Karpas-422 (cell line): ENCODE measurements at regions not wholly inside any gene's neighbourhood (a gene's known extent, or its start where the extent isn't known, plus 50 kb on each side); places are given as distances from the start of the nearest gene placed in this dataset.

Experiments
- DNase-seq: peaks from one replicate; pipeline ENCODE4 v3.0.0-alpha.2; 2015
- H2AFZ ChIP-seq: fragments of 200-600 bp; sonication (generic); 2 replicates; pipeline ENCODE4 v1.6.1; 2014; ENCODE audit warnings: antibody characterized with exemption, low read length, mixed read lengths
- H3K27ac ChIP-seq: fragments of 200-600 bp; sonication (generic); 2 replicates; pipeline ENCODE4 v1.5.1; 2014; ENCODE audit warnings: mild to moderate bottlenecking, low read length, moderate library complexity
- H3K27me3 ChIP-seq: fragments of 200-600 bp; sonication (generic); 2 replicates; pipeline ENCODE4 v1.6.1; 2014; ENCODE audit warnings: low read length, mixed read lengths
- H3K36me3 ChIP-seq: fragments of 200-600 bp; sonication (generic); 2 replicates; pipeline ENCODE4 v1.6.1; 2014; ENCODE audit warnings: low read length, mixed read lengths; ENCODE audit not compliant: insufficient read depth
- H3K4me1 ChIP-seq: fragments of 200-600 bp; sonication (generic); 2 replicates; pipeline ENCODE4 v1.6.1; 2014; ENCODE audit warnings: mild to moderate bottlenecking, low read length, mixed read lengths
- H3K4me2 ChIP-seq: fragments of 200-600 bp; sonication (generic); 2 replicates; pipeline ENCODE4 v1.6.1; 2014; ENCODE audit warnings: low read length, low read depth, mild to moderate bottlenecking; ENCODE audit not compliant: poor library complexity, severe bottlenecking
- H3K4me3 ChIP-seq: fragments of 200-600 bp; sonication (generic); 2 replicates; pipeline ENCODE4 v1.5.1; 2014; ENCODE audit warnings: mild to moderate bottlenecking, antibody characterized with exemption, low read length, mixed read lengths
- H3K79me2 ChIP-seq: fragments of 200-600 bp; sonication (generic); 2 replicates; pipeline ENCODE4 v1.6.1; 2014; ENCODE audit warnings: mild to moderate bottlenecking, low read length, mixed read lengths
- H3K9ac ChIP-seq: fragments of 200-600 bp; sonication (generic); 2 replicates; pipeline ENCODE4 v1.6.0; 2014; ENCODE audit warnings: low read length
- H3K9me2 ChIP-seq: fragments of 200-600 bp; sonication (generic), shearing (Covaris generic); replicated peaks from 2 replicates; pipeline ENCODE4 v1.6.0; 2014; ENCODE audit warnings: mild to moderate bottlenecking, low read length, moderate library complexity; ENCODE audit not compliant: insufficient read depth
- H3K9me3 ChIP-seq: fragments of 300-700, 200-600 bp; sonication (generic); 2 replicates; pipeline ENCODE4 v1.6.1; 2014; ENCODE audit warnings: low read length, mixed read lengths
- H4K20me1 ChIP-seq: fragments of 200-600 bp; sonication (generic); 2 replicates; pipeline ENCODE4 v1.6.1; 2014; ENCODE audit warnings: mild to moderate bottlenecking, antibody characterized with exemption, low read length, low read depth; ENCODE audit not compliant: insufficient read depth

GRCh38 chr3:82353306-82354171, 592.1 kb upstream of the GBE1 start:
- no peaks in the 10 kb centered on the region for H4K20me1 ChIP-seq
- H3K27ac ChIP-seq, result no peak overlapping the region
- no peaks in the 10 kb centered on the region for H3K27me3 ChIP-seq
- no peak overlapping the region for H2AFZ ChIP-seq
- 0 out of 2 replicates have a peak, but pooled peaks cover 2% of the 10 kb centered on the region for H3K9me3 ChIP-seq
- no peaks in the 10 kb centered on the region for H3K9me2 ChIP-seq
- H3K9ac ChIP-seq, result no peak overlapping the region
- no peaks in the 10 kb centered on the region for H3K36me3 ChIP-seq
- no peak for DNase-seq
- H3K4me1 ChIP-seq, result no peaks in the 10 kb centered on the region
- no peak overlapping the region for H3K4me3 ChIP-seq
- H3K4me2 ChIP-seq, result no peak overlapping the region
- H3K79me2 ChIP-seq, result no peaks in the 10 kb centered on the region

- H3K79me2 ChIP-seq, result no peaks in the 10 kb centered on the region
- H4K20me1 ChIP-seq, result no peaks in the 10 kb centered on the region
- H3K27me3 ChIP-seq, result no peaks in the 10 kb centered on the region
- H3K9me2 ChIP-seq, result no peaks in the 10 kb centered on the region
- no peak overlapping the region for H3K9ac ChIP-seq
- no peak for DNase-seq
- H3K36me3 ChIP-seq, result no peaks in the 10 kb centered on the region
- H3K27ac ChIP-seq, result no peak overlapping the region
- no peak overlapping the region for H3K4me2 ChIP-seq
- H3K9me3 ChIP-seq, result peaks cover 14% of the 10 kb centered on the region
- H2AFZ ChIP-seq, result no peak overlapping the region
- no peak overlapping the region for H3K4me3 ChIP-seq
- no peaks in the 10 kb centered on the region for H3K4me1 ChIP-seq
Measured at GRCh38 chr3:82347585-82347984, 586.1 kb upstream of the GBE1 start.

- Histone ChIP-seq H3K9me3 (peaks cover 6% of the 10 kb centered on the region), H3K9me2 (no peaks in the 10 kb centered on the region), H3K4me1 (no peaks in the 10 kb centered on the region), H4K20me1 (no peaks in the 10 kb centered on the region), H3K27ac (no peak overlapping the region), H3K4me2 (no peak overlapping the region), H3K4me3 (no peak overlapping the region), H2AFZ (no peak overlapping the region), H3K9ac (no peak overlapping the region), H3K27me3 (no peaks in the 10 kb centered on the region), H3K36me3 (no peaks in the 10 kb centered on the region), H3K79me2 (no peaks in the 10 kb centered on the region)
- DNase-seq, result no peak
Measured at GRCh38 chr3:82342521-82342920, 581.1 kb upstream of the GBE1 start.

- Histone ChIP-seq H3K4me2 (no peak overlapping the region), H3K4me1 (no peaks in the 10 kb centered on the region), H3K27ac (no peak overlapping the region), H3K9me2 (no peaks in the 10 kb centered on the region), H2AFZ (no peak overlapping the region), H3K27me3 (no peaks in the 10 kb centered on the region), H4K20me1 (no peaks in the 10 kb centered on the region), H3K4me3 (no peak overlapping the region), H3K9me3 (peaks cover 5% of the 10 kb centered on the region; the same call in 1 of the 2 replicates), H3K36me3 (no peaks in the 10 kb centered on the region), H3K9ac (no peak overlapping the region), H3K79me2 (no peaks in the 10 kb centered on the region)
- peak; percentile 45 for DNase-seq
Measured at GRCh38 chr3:82329300-82329699, 567.9 kb upstream of the GBE1 start.

- Histone ChIP-seq H2AFZ (no peak overlapping the region), H3K4me2 (no peak overlapping the region), H3K27me3 (no peaks in the 10 kb centered on the region), H3K9me2 (no peaks in the 10 kb centered on the region), H4K20me1 (no peaks in the 10 kb centered on the region), H3K4me1 (no peaks in the 10 kb centered on the region), H3K9ac (no peak overlapping the region), H3K9me3 (peaks cover 4% of the 10 kb centered on the region), H3K36me3 (no peaks in the 10 kb centered on the region), H3K27ac (no peak overlapping the region), H3K4me3 (no peak overlapping the region), H3K79me2 (no peaks in the 10 kb centered on the region)
- no peak for DNase-seq
Measured at GRCh38 chr3:82311901-82312300, 550.5 kb upstream of the GBE1 start.

- Histone ChIP-seq H3K36me3 (no peaks in the 10 kb centered on the region), H3K4me2 (no peak overlapping the region), H3K9me2 (no peaks in the 10 kb centered on the region), H3K4me1 (no peaks in the 10 kb centered on the region), H3K9me3 (peaks cover 8% of the 10 kb centered on the region), H3K4me3 (no peak overlapping the region), H3K27ac (no peak overlapping the region), H2AFZ (no peak overlapping the region), H3K79me2 (no peaks in the 10 kb centered on the region), H3K9ac (no peak overlapping the region), H4K20me1 (no peaks in the 10 kb centered on the region), H3K27me3 (no peaks in the 10 kb centered on the region)
- no peak for DNase-seq
Measured at GRCh38 chr3:82308755-82309154, 547.3 kb upstream of the GBE1 start.

GRCh38 chr3:82306189-82306588, 544.7 kb upstream of the GBE1 start:
- no peak overlapping the region for H3K27ac ChIP-seq
- no peaks in the 10 kb centered on the region for H3K27me3 ChIP-seq
- H3K4me3 ChIP-seq, result no peak overlapping the region
- H3K9me3 ChIP-seq, result peaks cover 15% of the 10 kb centered on the region
- H3K79me2 ChIP-seq, result no peaks in the 10 kb centered on the region
- no peak for DNase-seq
- no peaks in the 10 kb centered on the region for H4K20me1 ChIP-seq
- H3K36me3 ChIP-seq, result no peaks in the 10 kb centered on the region
- H3K9ac ChIP-seq, result no peak overlapping the region
- H3K4me2 ChIP-seq, result no peak overlapping the region
- H3K4me1 ChIP-seq, result no peaks in the 10 kb centered on the region
- H3K9me2 ChIP-seq, result no peaks in the 10 kb centered on the region
- no peak overlapping the region for H2AFZ ChIP-seq

- no peak overlapping the region for H3K4me3 ChIP-seq
- no peak overlapping the region for H3K9ac ChIP-seq
- no peak overlapping the region for H3K4me2 ChIP-seq
- no peak for DNase-seq
- H3K9me2 ChIP-seq, result no peaks in the 10 kb centered on the region
- peaks cover 17% of the 10 kb centered on the region; the same call in 1 of the 2 replicates for H3K9me3 ChIP-seq
- no peaks in the 10 kb centered on the region for H3K79me2 ChIP-seq
- H3K27ac ChIP-seq, result no peak overlapping the region
- no peak overlapping the region for H2AFZ ChIP-seq
- no peaks in the 10 kb centered on the region for H4K20me1 ChIP-seq
- no peaks in the 10 kb centered on the region for H3K27me3 ChIP-seq
- no peaks in the 10 kb centered on the region for H3K4me1 ChIP-seq
- no peaks in the 10 kb centered on the region for H3K36me3 ChIP-seq
Measured at GRCh38 chr3:82294609-82295008, 533.2 kb upstream of the GBE1 start.
